Psoas muscle (tissue), 7 donors: ENCODE measurements at regions not wholly inside any gene's neighbourhood (a gene's known extent, or its start where the extent isn't known, plus 50 kb on each side); places are given as distances from the start of the nearest gene placed in this dataset.

Source experiments
- ATAC-seq, 4 donors: fragments of 200-7000 bp; cut with Tn5 transposase; one replicate each; pipeline ENCODE4 v1.9.1; 2020; ENCODE audit warnings: moderate library complexity in 3 of 4, mild to moderate bottlenecking in 2 of 4
- DNase-seq, 2 donors: peaks; one replicate each; pipeline ENCODE4 v3.0.0-alpha.2; 2020
- H3K27ac ChIP-seq: fragments of 200-600 bp; one replicate; pipeline ENCODE4 v1.8.0; 2022
- H3K27me3 ChIP-seq, 3 donors: fragments of 200-600 bp in 1 of 3; one replicate each; pipeline versions ENCODE4 v1.6.1 to v1.8.0; 2013 to 2022; ENCODE audit warnings: low read length in 2 of 3, mild to moderate bottlenecking in 2 of 3, moderate library complexity in 1 of 3; ENCODE audit not compliant: insufficient read depth in 3 of 3
- H3K36me3 ChIP-seq, 2 donors: fragments of 200-600 bp in 1 of 2; one replicate each; pipeline versions ENCODE4 v1.6.1 to v1.8.0; 2013 to 2022; ENCODE audit warnings: low read depth in 1 of 2, mild to moderate bottlenecking in 1 of 2, moderate library complexity in 1 of 2; ENCODE audit not compliant: insufficient read depth in 1 of 2
- H3K4me1 ChIP-seq: fragments of 200-600 bp; one replicate; pipeline ENCODE4 v1.8.0; 2022
- H3K4me3 ChIP-seq: fragments of 200-600 bp; one replicate; pipeline ENCODE4 v1.8.0; 2022; ENCODE audit warnings: mild to moderate bottlenecking
- H3K9me3 ChIP-seq: fragments of 200-600 bp; one replicate; pipeline ENCODE4 v1.8.0; 2022
- CTCF ChIP-seq: fragments of 200-600 bp; IDR thresholded peaks from one replicate; pipeline ENCODE4 v1.8.0; 2022; ENCODE audit warnings: antibody characterized with exemption
- WGBS, 3 donors: extraction: QIAGEN DNeasy Blood & Tissue Kit; methylation state at CpG; one replicate each; pipeline versions ENCODE4 v1.1.6 to v1.1.7; 2013; 5-methylcytosine and 5-hydroxymethylcytosine counted together
- intact Hi-C, 2 donors: fragments of 100-400 bp; cut with DNase I; formaldehyde crosslinking; loops; one replicate each; pipeline versions ENCODE4 v1.11.0 to v1.14.2; 2022
- donor health status: healthy with polysubstance abuse.
- donor health status: DM: no; HTN: no; CAD: no; lungs with moderate emphysema.
- donor health status: Bipolar disorder and iron deficiency.
- donor health status: healthy.
- donor health status: DM: yes; HTN: yes; CAD: no.
- donor health status: DM: no; HTN: no; CAD: no.
- donor health status: DM: yes; HTN: yes; CAD: no.

DNA sequence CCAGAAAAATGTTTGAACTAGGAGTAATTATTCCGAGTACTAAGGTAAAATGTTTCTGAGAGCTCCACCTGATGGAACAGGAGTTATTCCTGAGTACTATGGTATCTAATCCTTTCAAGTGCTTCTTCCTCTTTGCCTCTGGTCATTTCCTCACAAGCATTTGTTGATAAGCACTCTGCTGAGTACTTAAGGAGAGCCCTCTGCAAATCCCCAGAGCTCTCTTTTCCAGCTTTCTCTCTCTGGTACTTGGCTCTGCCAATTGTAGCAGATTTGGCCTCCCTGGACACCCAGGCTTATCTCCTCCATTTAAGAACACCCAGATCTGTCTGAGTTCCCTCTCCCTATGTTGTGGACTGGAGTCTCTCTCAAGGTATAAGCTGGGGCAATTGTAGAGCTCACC lies 457.0 kb downstream of the MN1 start:
- intact Hi-C loops: no loop called here
- Histone ChIP-seq H3K4me3 (no peak overlapping the region), H3K4me1 (no peaks in the 10 kb centered on the region), H3K27ac (no peak overlapping the region), H3K27me3 (peaks cover 0 to 13% (median 12%) of the 10 kb centered on the region in 3 donors), H3K9me3 (peaks cover 25% of the 10 kb centered on the region), H3K36me3 (no peaks in the 10 kb centered on the region)
- WGBS, 3 donors: 77 to 97% (median 88%) methylated on average over 1 of the region's 1 CpG
- no peak for TF ChIP-seq CTCF
- ATAC-seq: no peak
- no peak for DNase-seq

DNA sequence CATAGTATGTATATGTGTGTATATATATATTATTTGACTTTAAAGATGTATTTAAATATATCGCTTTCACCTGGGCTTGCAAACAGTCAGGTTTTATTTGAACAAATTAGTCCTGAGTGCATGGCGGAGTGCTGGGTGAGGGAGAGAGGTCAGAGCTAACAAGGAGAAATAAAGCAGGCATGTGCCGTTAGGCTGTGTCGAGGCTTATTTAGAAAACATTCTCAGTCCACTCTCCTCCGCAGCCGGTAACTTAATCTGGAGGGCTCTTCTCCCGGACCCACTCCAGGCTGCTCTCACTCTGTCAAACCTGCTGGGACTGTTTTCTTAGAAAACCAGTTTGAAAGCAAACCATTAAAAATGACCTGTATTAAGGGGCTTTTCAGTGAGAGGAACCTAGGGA lies 455.9 kb downstream of the MN1 start:
- Histone ChIP-seq H3K9me3 (peaks cover 27% of the 10 kb centered on the region), H3K27ac (no peak overlapping the region), H3K4me1 (no peaks in the 10 kb centered on the region), H3K27me3 (peaks cover 0 to 13% (median 13%) of the 10 kb centered on the region in 3 donors), H3K36me3 (no peaks in the 10 kb centered on the region), H3K4me3 (no peak overlapping the region)
- no peak for TF ChIP-seq CTCF
- ATAC-seq (no peak), DNase-seq (no peak)
- WGBS, 3 donors: 40 to 51% (median 44%) methylated on average over 7 of the region's 7 CpGs
- intact Hi-C loops: no loop called here

DNA sequence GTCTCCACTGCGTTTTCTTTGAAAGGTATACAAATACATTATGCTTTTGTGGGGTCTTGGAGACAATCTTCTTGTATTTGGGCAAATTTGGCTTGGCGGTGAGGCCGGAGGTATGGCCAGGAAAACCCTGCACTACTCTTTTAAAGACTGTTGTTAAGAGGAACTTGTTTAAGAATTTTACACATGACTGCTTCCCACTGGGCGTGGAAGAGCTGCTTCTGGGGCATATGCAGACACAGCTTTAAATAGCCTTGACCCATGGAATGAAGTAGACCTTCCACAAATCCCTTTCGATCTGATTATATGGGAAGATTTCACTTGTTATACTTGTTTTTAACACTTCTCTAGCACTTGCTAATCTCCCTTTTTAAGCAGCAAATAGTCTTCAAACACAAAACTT lies 453.6 kb downstream of the MN1 start:
- no peaks in the 10 kb centered on the region for H3K36me3 ChIP-seq
- H3K4me3 ChIP-seq: no peak overlapping the region
- DNase-seq (no peak), ATAC-seq (no peak)
- no peak overlapping the region for H3K27ac ChIP-seq
- no peak for TF ChIP-seq CTCF
- intact Hi-C loops: no loop called here
- peaks cover 2 to 16% (median 13%) of the 10 kb centered on the region in 3 donors for H3K27me3 ChIP-seq
- peaks cover 14% of the 10 kb centered on the region for H3K9me3 ChIP-seq
- WGBS, 3 donors: 64 to 72% (median 71%) methylated on average over 5 of the region's 5 CpGs
- no peaks in the 10 kb centered on the region for H3K4me1 ChIP-seq

GRCh38 chr22:27348634-27349033 lies 452.9 kb downstream of the MN1 start:
- Histone ChIP-seq H3K27me3 (peaks cover 2 to 18% (median 13%) of the 10 kb centered on the region in 3 donors), H3K4me3 (no peak overlapping the region), H3K9me3 (peaks cover 11% of the 10 kb centered on the region), H3K27ac (no peak overlapping the region), H3K4me1 (no peaks in the 10 kb centered on the region), H3K36me3 (no peaks in the 10 kb centered on the region)
- DNase-seq (no peak), ATAC-seq (no peak)
- intact Hi-C loops: no loop called here
- 78 to 87% (median 84%) methylated on average over 3 of the region's 3 CpGs for WGBS, 3 donors
- TF ChIP-seq CTCF: no peak

- no peak for TF ChIP-seq CTCF
- DNase-seq (no peak), ATAC-seq (no peak)
- Histone ChIP-seq H3K27ac (no peak overlapping the region), H3K27me3 (peaks cover 2 to 16% (median 13%) of the 10 kb centered on the region in 3 donors), H3K4me1 (no peaks in the 10 kb centered on the region), H3K9me3 (peaks cover 5% of the 10 kb centered on the region), H3K4me3 (no peak overlapping the region), H3K36me3 (no peaks in the 10 kb centered on the region)
- intact Hi-C loops: no loop called here
Measured at GRCh38 chr22:27349456-27349855, 452.1 kb downstream of the MN1 start.
